GM18868 (cell line): ENCODE measurements at regions not wholly inside any gene's neighbourhood (a gene's known extent, or its start where the extent isn't known, plus 50 kb on each side); places are given as distances from the start of the nearest gene placed in this dataset.

Experiments
- ATAC-seq: cut with Tn5 transposase; IDR thresholded peaks from one replicate; pipeline ENCODE4 v1.9.1; 2021; ENCODE audit warnings: mild to moderate bottlenecking, moderate library complexity; ENCODE audit not compliant: unreplicated experiment

- no peak for ATAC-seq
Observed at GRCh38 chr20:20832715-20833114, 120.3 kb upstream of the RALGAPA2 start.

- ATAC-seq, result no peak
Observed at GRCh38 chr20:20831794-20832193, 119.3 kb upstream of the RALGAPA2 start.

GRCh38 chr20:20829681-20830080, 117.2 kb upstream of the RALGAPA2 start:
- ATAC-seq, result no peak

GRCh38 chr20:20827992-20828597, 115.7 kb upstream of the RALGAPA2 start:
- no peak for ATAC-seq

- ATAC-seq, result peak; percentile 86
Observed at GRCh38 chr20:20824924-20825584, 112.6 kb upstream of the RALGAPA2 start.

- ATAC-seq, result no peak
Observed at GRCh38 chr20:20823476-20823881, 111.0 kb upstream of the RALGAPA2 start.

- no peak for ATAC-seq
Observed at GRCh38 chr20:20821484-20822260, 109.2 kb upstream of the RALGAPA2 start.

GRCh38 chr20:20820785-20821483, 108.5 kb upstream of the RALGAPA2 start:
- no peak for ATAC-seq

GRCh38 chr20:20820104-20820503, 107.7 kb upstream of the RALGAPA2 start:
- no peak for ATAC-seq

GRCh38 chr20:20816969-20817755, 104.7 kb upstream of the RALGAPA2 start:
- ATAC-seq, result no peak

- no peak for ATAC-seq
Observed at GRCh38 chr20:20815711-20816455, 103.4 kb upstream of the RALGAPA2 start.

- no peak for ATAC-seq
Observed at GRCh38 chr20:20814685-20815084, 102.2 kb upstream of the RALGAPA2 start.

GRCh38 chr20:20812136-20812535, 99.7 kb upstream of the RALGAPA2 start:
- ATAC-seq, result no peak

GRCh38 chr20:20808016-20808415, 95.6 kb upstream of the RALGAPA2 start:
- no peak for ATAC-seq

GRCh38 chr20:20806121-20807095, 94.0 kb upstream of the RALGAPA2 start:
- no peak for ATAC-seq

GRCh38 chr20:20803011-20803410, 90.6 kb upstream of the RALGAPA2 start:
- no peak for ATAC-seq

GRCh38 chr20:20802328-20802727, 89.9 kb upstream of the RALGAPA2 start:
- ATAC-seq, result no peak

- no peak for ATAC-seq
Observed at GRCh38 chr20:20799716-20800312, 87.4 kb upstream of the RALGAPA2 start.
